ENCODE measurements at regions not wholly inside any gene's neighbourhood (a gene's known extent, or its start where the extent isn't known, plus 50 kb on each side); places are given as distances from the start of the nearest gene placed in this dataset.

DNA sequence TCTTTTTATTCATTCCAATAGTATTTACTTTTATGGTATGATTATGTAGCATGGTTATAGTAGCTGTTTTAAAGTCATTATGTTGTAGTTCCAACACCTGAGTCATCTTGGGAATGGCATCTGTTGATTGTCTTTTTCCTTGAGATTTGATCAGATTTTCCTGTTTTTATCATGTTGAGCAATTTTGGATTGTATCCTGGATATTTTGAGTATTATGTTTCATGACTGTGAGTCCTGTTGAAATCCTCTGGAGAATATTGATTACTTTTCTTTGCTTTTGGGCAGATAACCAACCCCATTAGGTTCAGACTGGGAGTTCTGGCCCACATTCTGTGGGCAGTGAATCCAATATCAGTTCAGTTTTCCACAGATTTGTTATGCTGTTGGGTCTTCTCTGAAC lies 163.2 kb upstream of the SPRED2 start:
- H3K4me3 ChIP-seq = no peak overlapping the region
- intact Hi-C loops (cut with DNase I) = no loop called here
- H3K36me3 ChIP-seq (replicated peaks in 1 of 2; ENCODE audit: insufficient read depth in 1 of 2, low read depth in 2 of 2) = no peaks in the 10 kb centered on the region
- DNase-seq (no peak), ATAC-seq (no peak)
- TF ChIP-seq, protein P1, sequence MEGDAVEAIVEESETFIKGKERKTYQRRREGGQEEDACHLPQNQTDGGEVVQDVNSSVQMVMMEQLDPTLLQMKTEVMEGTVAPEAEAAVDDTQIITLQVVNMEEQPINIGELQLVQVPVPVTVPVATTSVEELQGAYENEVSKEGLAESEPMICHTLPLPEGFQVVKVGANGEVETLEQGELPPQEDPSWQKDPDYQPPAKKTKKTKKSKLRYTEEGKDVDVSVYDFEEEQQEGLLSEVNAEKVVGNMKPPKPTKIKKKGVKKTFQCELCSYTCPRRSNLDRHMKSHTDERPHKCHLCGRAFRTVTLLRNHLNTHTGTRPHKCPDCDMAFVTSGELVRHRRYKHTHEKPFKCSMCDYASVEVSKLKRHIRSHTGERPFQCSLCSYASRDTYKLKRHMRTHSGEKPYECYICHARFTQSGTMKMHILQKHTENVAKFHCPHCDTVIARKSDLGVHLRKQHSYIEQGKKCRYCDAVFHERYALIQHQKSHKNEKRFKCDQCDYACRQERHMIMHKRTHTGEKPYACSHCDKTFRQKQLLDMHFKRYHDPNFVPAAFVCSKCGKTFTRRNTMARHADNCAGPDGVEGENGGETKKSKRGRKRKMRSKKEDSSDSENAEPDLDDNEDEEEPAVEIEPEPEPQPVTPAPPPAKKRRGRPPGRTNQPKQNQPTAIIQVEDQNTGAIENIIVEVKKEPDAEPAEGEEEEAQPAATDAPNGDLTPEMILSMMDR (IDR thresholded peaks at IDR 0.05) = no peak
- no peak for TF ChIP-seq POLR2A (IDR thresholded peaks at IDR 0.05)
- no peaks in the 10 kb centered on the region for H3K27me3 ChIP-seq
- no peaks in the 10 kb centered on the region for H3K9me3 ChIP-seq
- no peaks in the 10 kb centered on the region for H3K4me1 ChIP-seq
- no peak overlapping the region for H3K27ac ChIP-seq

DNA sequence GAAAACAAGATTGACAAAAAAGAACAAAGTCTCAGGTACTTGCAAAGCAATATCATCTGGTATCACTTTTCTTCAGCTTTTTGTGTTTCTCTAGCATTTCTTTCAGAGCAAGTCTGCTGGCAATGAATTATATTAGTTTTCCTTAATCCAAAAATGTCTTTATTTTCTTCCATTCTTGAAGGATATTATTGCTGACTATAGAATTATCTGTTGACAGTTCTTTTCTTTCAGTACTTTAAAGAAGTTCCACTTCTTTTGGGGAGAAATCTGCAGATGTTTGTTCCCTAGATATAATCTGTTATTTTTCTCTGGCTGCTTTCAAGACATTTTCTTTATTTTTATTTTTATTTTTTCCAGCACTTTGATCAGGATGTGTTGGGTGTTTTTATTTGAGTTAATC lies 161.8 kb upstream of the SPRED2 start:
- H3K27me3 ChIP-seq = no peaks in the 10 kb centered on the region
- DNase-seq (no peak), ATAC-seq (no peak)
- H3K27ac ChIP-seq = no peak overlapping the region
- H3K4me1 ChIP-seq = no peaks in the 10 kb centered on the region
- intact Hi-C loops (cut with DNase I) = no loop called here
- TF ChIP-seq, protein P1 (IDR thresholded peaks at IDR 0.05) = no peak
- TF ChIP-seq POLR2A (IDR thresholded peaks at IDR 0.05) = no peak
- H3K4me3 ChIP-seq = no peak overlapping the region
- no peaks in the 10 kb centered on the region for H3K9me3 ChIP-seq
- no peaks in the 10 kb centered on the region for H3K36me3 ChIP-seq (replicated peaks in 1 of 2; ENCODE audit: insufficient read depth in 1 of 2, low read depth in 2 of 2)

DNA sequence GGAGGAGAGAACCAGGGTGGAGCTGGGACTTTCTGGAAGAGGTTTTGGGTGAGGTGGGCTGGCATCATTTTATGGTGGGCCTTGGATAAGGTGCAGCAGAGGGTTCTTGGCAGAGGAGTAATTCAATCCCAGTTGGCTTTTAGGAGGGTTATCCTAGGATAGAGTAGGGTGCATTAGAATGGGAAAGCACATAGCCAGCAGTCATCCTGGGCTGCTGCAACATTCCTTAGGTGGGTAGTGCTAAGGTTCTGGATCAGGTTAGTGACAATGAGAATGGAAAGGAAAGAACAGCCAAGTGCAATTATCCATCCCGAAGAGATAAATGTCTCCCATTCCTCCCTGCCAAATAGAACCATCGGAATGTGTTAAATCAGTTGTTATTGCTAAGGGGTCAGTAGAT lies 157.3 kb upstream of the SPRED2 start:
- no peaks in the 10 kb centered on the region for H3K4me1 ChIP-seq
- TF ChIP-seq POLR2A (IDR thresholded peaks at IDR 0.05) = no peak
- TF ChIP-seq, protein P1 (IDR thresholded peaks at IDR 0.05) = no peak
- DNase-seq = no peak
- H3K9me3 ChIP-seq = no peaks in the 10 kb centered on the region
- no peaks in the 10 kb centered on the region for H3K27me3 ChIP-seq
- H3K4me3 ChIP-seq = no peak overlapping the region
- WGBS, 2 donors = 74 to 75% methylated on average over 2 of the region's 2 CpGs
- no peaks in the 10 kb centered on the region for H3K36me3 ChIP-seq (replicated peaks in 1 of 2; ENCODE audit: insufficient read depth in 1 of 2, low read depth in 2 of 2)
- ATAC-seq = no peak
- H3K27ac ChIP-seq = no peak overlapping the region
- intact Hi-C loops (cut with DNase I) = no loop called here

DNA sequence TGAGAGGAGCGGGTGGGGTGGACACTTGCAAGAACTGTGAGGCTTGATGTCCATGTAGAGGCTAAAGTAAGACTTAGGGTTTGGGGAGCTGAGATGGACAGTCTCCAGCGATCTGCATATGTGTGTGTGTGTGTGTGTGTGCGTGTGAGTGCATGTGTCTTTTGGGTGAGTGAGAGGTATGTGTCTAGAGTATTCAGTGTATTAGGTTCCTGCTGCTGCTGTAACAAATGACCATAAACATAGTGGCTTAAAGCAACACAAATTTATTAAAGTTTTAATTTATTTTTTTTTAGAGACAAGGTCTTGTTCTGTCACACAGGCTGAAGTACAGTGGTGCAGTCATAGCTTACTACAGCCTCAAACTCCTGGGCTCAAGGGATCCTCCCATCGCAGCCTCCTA lies 155.4 kb upstream of the SPRED2 start:
- ATAC-seq = no peak
- DNase-seq = no peak
- H3K4me3 ChIP-seq = no peak overlapping the region
- H3K27ac ChIP-seq = no peak overlapping the region
- intact Hi-C loops (cut with DNase I) = no loop called here
- H3K9me3 ChIP-seq = no peaks in the 10 kb centered on the region
- WGBS, 2 donors = 86 to 89% methylated on average over 4 of the region's 4 CpGs
- no peaks in the 10 kb centered on the region for H3K27me3 ChIP-seq
- H3K4me1 ChIP-seq = no peaks in the 10 kb centered on the region
- TF ChIP-seq, protein P1 (IDR thresholded peaks at IDR 0.05) = no peak
- no peak for TF ChIP-seq POLR2A (IDR thresholded peaks at IDR 0.05)
- no peaks in the 10 kb centered on the region for H3K36me3 ChIP-seq (replicated peaks in 1 of 2; ENCODE audit: insufficient read depth in 1 of 2, low read depth in 2 of 2)

DNA sequence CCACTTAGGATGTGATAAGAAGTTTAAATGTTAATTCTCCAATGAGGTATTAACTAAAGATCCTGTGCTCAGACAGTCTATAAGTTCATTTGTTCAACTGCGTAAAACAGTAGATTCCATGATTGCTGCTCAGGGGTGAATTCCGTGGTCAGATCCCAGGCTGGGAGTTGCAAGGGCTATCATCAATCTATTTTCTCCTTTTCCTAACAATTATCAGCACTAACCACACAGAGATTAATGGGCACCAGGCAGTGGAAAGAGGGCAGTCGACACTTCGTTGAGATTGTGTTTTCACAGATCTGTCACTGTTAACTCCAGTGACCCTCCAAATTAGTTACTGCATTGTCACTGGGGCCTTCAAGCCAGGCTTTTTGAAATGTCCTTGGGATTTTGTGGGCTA lies 154.1 kb upstream of the SPRED2 start:
- Histone ChIP-seq H3K4me3 (no peak overlapping the region), H3K9me3 (no peaks in the 10 kb centered on the region), H3K27me3 (no peaks in the 10 kb centered on the region), H3K27ac (no peak overlapping the region), H3K4me1 (no peaks in the 10 kb centered on the region), H3K36me3 (replicated peaks in 1 of 2; ENCODE audit: insufficient read depth in 1 of 2, low read depth in 2 of 2) (no peaks in the 10 kb centered on the region)
- intact Hi-C loops (cut with DNase I) = no loop called here
- 43 to 51% methylated on average over 4 of the region's 4 CpGs for WGBS, 2 donors
- DNase-seq = no peak
- TF ChIP-seq, protein P1 (IDR thresholded peaks at IDR 0.05) = no peak
- TF ChIP-seq POLR2A (IDR thresholded peaks at IDR 0.05) = no peak
- no peak for ATAC-seq
